HEK293 (cell line): ENCODE measurements at regions not wholly inside any gene's neighbourhood (a gene's known extent, or its start where the extent isn't known, plus 50 kb on each side); places are given as distances from the start of the nearest gene placed in this dataset.

Source experiments
- CTCF ChIA-PET: fragments of 350-600 bp; formaldehyde crosslinking; extraction: SDS; loops from one replicate; lab custom pipeline; 2021; ENCODE audit warnings: antibody characterized with exemption; lab: Yijun Ruan, JAX
- POLR2A ChIA-PET: fragments of 300-600 bp; formaldehyde crosslinking; extraction: SDS; loops from one replicate; lab custom pipeline; 2020; ENCODE audit warnings: antibody characterized with exemption, inconsistent platforms; lab: Yijun Ruan, JAX
- H3K27ac ChIP-seq: fragments of 200-500 bp; sonication (Bioruptor generic); 2 replicates; pipeline ENCODE4 v1.5.1; 2014; ENCODE audit warnings: low read depth, low read length, control low read depth, inconsistent platforms; ENCODE audit errors: extremely low read depth
- H3K36me3 ChIP-seq, 2 experiments: fragments of 200-500 bp in 1 of 2; sonication (Bioruptor generic) in 1 of 2; 1 replicate in 1 of 2; 2 replicates in 1 of 2; pipeline ENCODE4 v1.5.1; 2014 to 2017; ENCODE audit warnings: inconsistent platforms in 2 of 2, low read length in 2 of 2; ENCODE audit not compliant: control insufficient read depth in 2 of 2, insufficient read depth in 1 of 2
- H3K4me1 ChIP-seq: fragments of 200-500 bp; sonication (Bioruptor generic); 2 replicates; pipeline ENCODE4 v1.5.1; 2014; ENCODE audit warnings: mild to moderate bottlenecking, low read length, inconsistent platforms; ENCODE audit not compliant: control insufficient read depth, insufficient read depth
- H3K4me3 ChIP-seq: 2 replicates; pipeline ENCODE4 v1.5.1; 2011; ENCODE audit warnings: low read depth, mild to moderate bottlenecking, control low read depth, low read length, moderate library complexity
- H3K9me3 ChIP-seq: fragments of 200-500 bp; sonication (Bioruptor generic); 2 replicates; pipeline ENCODE4 v1.5.1; 2014; ENCODE audit warnings: low read depth, low read length, inconsistent platforms; ENCODE audit not compliant: control insufficient read depth, insufficient read depth
- PRDM2 ChIP-seq: fragments of 450-650 bp; formaldehyde crosslinking; IDR thresholded peaks from 2 replicates; pipeline ENCODE4 v1.5.1; 2016; ENCODE audit warnings: missing biosample characterization, missing genetic modification characterization, borderline replicate concordance
- REST ChIP-seq: fragments of 450-650 bp; formaldehyde crosslinking; IDR thresholded peaks from 2 replicates; pipeline ENCODE4 v1.5.1; 2016; ENCODE audit warnings: missing biosample characterization, missing genetic modification characterization
- SCRT1 ChIP-seq: fragments of 450-650 bp; formaldehyde crosslinking; IDR thresholded peaks from 2 replicates; pipeline ENCODE4 v1.5.1; 2016; ENCODE audit warnings: missing biosample characterization, missing genetic modification characterization, borderline replicate concordance
- TCF7L2 ChIP-seq: IDR thresholded peaks from 2 replicates; pipeline ENCODE4 v1.6.1; 2011; ENCODE audit warnings: low read depth, mild to moderate bottlenecking, inconsistent platforms, low read length, moderate library complexity, borderline replicate concordance
- ZBTB48 ChIP-seq: fragments of 450-650 bp; formaldehyde crosslinking; IDR thresholded peaks from 2 replicates; pipeline ENCODE4 v1.5.1; 2016; ENCODE audit warnings: missing biosample characterization, missing genetic modification characterization
- ZNF10 ChIP-seq: fragments of 450-650 bp; formaldehyde crosslinking; IDR thresholded peaks from 2 replicates; pipeline ENCODE4 v1.5.1; 2017; ENCODE audit warnings: missing biosample characterization, missing genetic modification characterization
- ZNF114 ChIP-seq: fragments of 450-650 bp; formaldehyde crosslinking; IDR thresholded peaks from 2 replicates; pipeline ENCODE4 v1.5.0; 2017; ENCODE audit warnings: missing biosample characterization, missing genetic modification characterization
- ZNF202 ChIP-seq: fragments of 450-650 bp; formaldehyde crosslinking; IDR thresholded peaks from 2 replicates; pipeline ENCODE4 v1.5.1; 2016; ENCODE audit warnings: missing biosample characterization, missing genetic modification characterization, borderline replicate concordance
- ZNF239 ChIP-seq: fragments of 450-650 bp; formaldehyde crosslinking; IDR thresholded peaks from 2 replicates; pipeline ENCODE4 v1.5.1; 2016; ENCODE audit warnings: missing biosample characterization, missing genetic modification characterization
- ZNF48 ChIP-seq: fragments of 450-650 bp; formaldehyde crosslinking; IDR thresholded peaks from 2 replicates; pipeline ENCODE4 v1.5.1; 2016; ENCODE audit warnings: missing biosample characterization, missing genetic modification characterization
- ZNF514 ChIP-seq: fragments of 450-650 bp; formaldehyde crosslinking; IDR thresholded peaks from 2 replicates; pipeline ENCODE4 v1.5.1; 2016; ENCODE audit warnings: missing biosample characterization, missing genetic modification characterization
- ZNF558 ChIP-seq: fragments of 450-650 bp; formaldehyde crosslinking; IDR thresholded peaks from 2 replicates; pipeline ENCODE4 v1.5.1; 2016; ENCODE audit warnings: missing biosample characterization, missing genetic modification characterization
- ZNF571 ChIP-seq: fragments of 450-650 bp; formaldehyde crosslinking; IDR thresholded peaks from 2 replicates; pipeline ENCODE4 v1.5.0; 2017; ENCODE audit warnings: missing biosample characterization, missing genetic modification characterization
- ZNF610 ChIP-seq: fragments of 450-650 bp; formaldehyde crosslinking; IDR thresholded peaks from 2 replicates; pipeline ENCODE4 v1.5.1; 2016; ENCODE audit warnings: missing biosample characterization, missing genetic modification characterization, borderline replicate concordance
- ZNF664 ChIP-seq: fragments of 450-650 bp; formaldehyde crosslinking; IDR thresholded peaks from 2 replicates; pipeline ENCODE4 v1.5.1; 2016; ENCODE audit warnings: missing biosample characterization, missing genetic modification characterization
- ZNF76 ChIP-seq: fragments of 450-650 bp; formaldehyde crosslinking; IDR thresholded peaks from 2 replicates; pipeline ENCODE4; 2016; ENCODE audit warnings: low read depth, missing biosample characterization, missing genetic modification characterization, borderline replicate concordance
- ZNF776 ChIP-seq: fragments of 450-650 bp; formaldehyde crosslinking; IDR thresholded peaks from 2 replicates; pipeline ENCODE4 v1.5.0; 2017; ENCODE audit warnings: missing biosample characterization, missing genetic modification characterization, borderline replicate concordance
- TF ChIP-seq, protein P1 (sequence below): fragments of 450-650 bp; formaldehyde crosslinking; IDR thresholded peaks from 2 replicates; pipeline ENCODE4 v1.5.1; 2017; ENCODE audit warnings: missing biosample characterization, mild to moderate bottlenecking, missing genetic modification characterization, moderate library complexity
- TF ChIP-seq, protein P2 (sequence below): fragments of 450-650 bp; formaldehyde crosslinking; IDR thresholded peaks from 2 replicates; pipeline ENCODE4 v1.5.1; 2016; ENCODE audit warnings: missing biosample characterization, missing genetic modification characterization
- TF ChIP-seq, protein P3 (sequence below): fragments of 450-650 bp; formaldehyde crosslinking; IDR thresholded peaks from 2 replicates; pipeline ENCODE4 v1.5.1; 2016; ENCODE audit warnings: missing biosample characterization, missing genetic modification characterization, borderline replicate concordance

DNA sequence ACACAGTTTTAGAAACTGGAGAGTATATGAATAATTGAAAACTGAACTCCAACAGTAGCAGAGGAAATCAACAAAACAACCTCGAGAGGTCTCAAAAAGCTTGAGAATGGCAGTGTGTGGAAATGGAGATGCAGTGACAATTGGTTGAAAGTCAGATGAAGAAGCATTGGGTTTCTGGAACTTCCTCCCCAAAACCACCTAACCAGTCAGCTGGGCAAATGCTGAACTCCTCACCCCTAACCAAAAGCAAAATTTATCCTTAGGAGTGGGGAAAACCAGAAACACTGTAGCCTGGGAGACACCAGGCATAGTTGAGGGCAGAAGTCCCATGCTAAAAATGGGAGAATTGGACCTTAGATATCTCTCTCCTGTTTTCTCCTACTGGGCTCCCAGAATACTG is 109.9 kb downstream of the TANC2 start:
- CTCF ChIA-PET, result interaction anchor here (0.8 kb wide), 1 partner anchor 43 kb away, joined by 4 read pairs; no protein-coding TSS in a partner anchor
- POLR2A ChIA-PET, result no interaction called here
- no peaks in the 10 kb centered on the region for H3K36me3 ChIP-seq
- H3K4me3 ChIP-seq, result no peak overlapping the region
- TF ChIP-seq, protein P1, sequence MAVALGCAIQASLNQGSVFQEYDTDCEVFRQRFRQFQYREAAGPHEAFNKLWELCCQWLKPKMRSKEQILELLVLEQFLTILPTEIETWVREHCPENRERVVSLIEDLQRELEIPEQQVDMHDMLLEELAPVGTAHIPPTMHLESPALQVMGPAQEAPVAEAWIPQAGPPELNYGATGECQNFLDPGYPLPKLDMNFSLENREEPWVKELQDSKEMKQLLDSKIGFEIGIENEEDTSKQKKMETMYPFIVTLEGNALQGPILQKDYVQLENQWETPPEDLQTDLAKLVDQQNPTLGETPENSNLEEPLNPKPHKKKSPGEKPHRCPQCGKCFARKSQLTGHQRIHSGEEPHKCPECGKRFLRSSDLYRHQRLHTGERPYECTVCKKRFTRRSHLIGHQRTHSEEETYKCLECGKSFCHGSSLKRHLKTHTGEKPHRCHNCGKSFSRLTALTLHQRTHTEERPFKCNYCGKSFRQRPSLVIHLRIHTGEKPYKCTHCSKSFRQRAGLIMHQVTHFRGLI, result no peak
- TF ChIP-seq TCF7L2, result no peak
- TF ChIP-seq ZNF610 (tag by site-specific recombination), result no peak
- TF ChIP-seq, protein P2, sequence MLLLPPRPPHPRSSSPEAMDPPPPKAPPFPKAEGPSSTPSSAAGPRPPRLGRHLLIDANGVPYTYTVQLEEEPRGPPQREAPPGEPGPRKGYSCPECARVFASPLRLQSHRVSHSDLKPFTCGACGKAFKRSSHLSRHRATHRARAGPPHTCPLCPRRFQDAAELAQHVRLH, result no peak
- no peak for TF ChIP-seq ZNF664
- no peak for TF ChIP-seq ZNF571 (tag by site-specific recombination)
- TF ChIP-seq ZNF76, result no peak
- no peak for TF ChIP-seq PRDM2 (tag by site-specific recombination)
- no peak for TF ChIP-seq ZBTB48 (tag by site-specific recombination)
- TF ChIP-seq ZNF202 (tag by site-specific recombination), result no peak
- no peak for TF ChIP-seq REST (tag by site-specific recombination)
- TF ChIP-seq ZNF10, result no peak
- TF ChIP-seq ZNF48 (tag by site-specific recombination), result no peak
- TF ChIP-seq SCRT1, result no peak
- TF ChIP-seq ZNF558 (tag by site-specific recombination), result no peak
- TF ChIP-seq ZNF776 (tag by site-specific recombination), result no peak
- TF ChIP-seq ZNF239 (tag by site-specific recombination), result no peak
- no peak for TF ChIP-seq ZNF114 (tag by site-specific recombination)
- TF ChIP-seq, protein P3, sequence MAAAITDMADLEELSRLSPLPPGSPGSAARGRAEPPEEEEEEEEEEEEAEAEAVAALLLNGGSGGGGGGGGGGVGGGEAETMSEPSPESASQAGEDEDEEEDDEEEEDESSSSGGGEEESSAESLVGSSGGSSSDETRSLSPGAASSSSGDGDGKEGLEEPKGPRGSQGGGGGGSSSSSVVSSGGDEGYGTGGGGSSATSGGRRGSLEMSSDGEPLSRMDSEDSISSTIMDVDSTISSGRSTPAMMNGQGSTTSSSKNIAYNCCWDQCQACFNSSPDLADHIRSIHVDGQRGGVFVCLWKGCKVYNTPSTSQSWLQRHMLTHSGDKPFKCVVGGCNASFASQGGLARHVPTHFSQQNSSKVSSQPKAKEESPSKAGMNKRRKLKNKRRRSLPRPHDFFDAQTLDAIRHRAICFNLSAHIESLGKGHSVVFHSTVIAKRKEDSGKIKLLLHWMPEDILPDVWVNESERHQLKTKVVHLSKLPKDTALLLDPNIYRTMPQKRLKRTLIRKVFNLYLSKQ, result no peak
- no peak for TF ChIP-seq ZNF514 (tag by site-specific recombination)
- TF ChIP-seq, all 188 proteins: peak for 0
- no peak overlapping the region for H3K27ac ChIP-seq
- H3K9me3 ChIP-seq, result no peaks in the 10 kb centered on the region
- no peaks in the 10 kb centered on the region for H3K4me1 ChIP-seq
